Sigmoid colon (tissue), 6 donors: ENCODE measurements at regions not wholly inside any gene's neighbourhood (a gene's known extent, or its start where the extent isn't known, plus 50 kb on each side); places are given as distances from the start of the nearest gene placed in this dataset.
"Not testable (repeated sequence)": the region's sequence is repeated elsewhere in the genome, so short reads cannot be mapped to it uniquely, and the experiment has no call there.

Source experiments
- DNase-seq: peaks from one replicate; pipeline ENCODE4 v3.0.0-alpha.2; 2019
- H3K27ac ChIP-seq, 4 donors: fragments of 200-600 bp; sonication (generic); one replicate each; pipeline ENCODE4 v1.5.1; 2016 to 2019; ENCODE audit warnings: mild to moderate bottlenecking in 1 of 4
- H3K27me3 ChIP-seq, 3 donors: fragments of 200-600 bp; sonication (generic); one replicate each; pipeline ENCODE4 v1.5.1; 2019; ENCODE audit warnings: mild to moderate bottlenecking in 1 of 3
- H3K36me3 ChIP-seq, 4 donors: fragments of 200-600 bp; sonication (generic); one replicate each; pipeline ENCODE4 v1.5.1; 2016 to 2019
- H3K4me1 ChIP-seq, 4 donors: fragments of 200-600 bp; sonication (generic); one replicate each; pipeline ENCODE4 v1.5.1; 2017 to 2019
- H3K4me3 ChIP-seq, 4 donors: fragments of 200-600 bp; sonication (generic); one replicate each; pipeline ENCODE4 v1.5.1; 2017 to 2019; ENCODE audit warnings: mild to moderate bottlenecking in 2 of 4, moderate library complexity in 1 of 4
- H3K9me3 ChIP-seq, 4 donors: fragments of 200-600 bp in 3 of 4; sonication (generic) in 3 of 4; one replicate each; pipeline versions ENCODE4 v1.5.1 to v1.6.1; 2013 to 2019
- EP300 ChIP-seq, 4 donors: sonication (generic); formaldehyde crosslinking; IDR thresholded peaks; one replicate each; pipeline ENCODE4 v1.6.1; 2017; ENCODE audit warnings: antibody characterized with exemption in 4 of 4
- POLR2A ChIP-seq, 2 donors: fragments of 450-650 bp; IDR thresholded peaks; one replicate each; pipeline ENCODE4 v1.6.1; 2016; ENCODE audit warnings: antibody characterized with exemption in 2 of 2, mild to moderate bottlenecking in 2 of 2, moderate library complexity in 2 of 2
- POLR2AphosphoS5 ChIP-seq, 4 donors: sonication (generic); formaldehyde crosslinking; IDR thresholded peaks; one replicate each; pipeline ENCODE4 v1.6.1; 2017; ENCODE audit warnings: antibody characterized with exemption in 4 of 4
- WGBS, 2 donors: extraction: QIAGEN DNeasy Blood & Tissue Kit; methylation state at CpG; one replicate each; pipeline ENCODE4 v1.1.7; 2013; 5-methylcytosine and 5-hydroxymethylcytosine counted together
- intact Hi-C: fragments of 100-400 bp; cut with DNase I; formaldehyde crosslinking; loops from one replicate; pipeline ENCODE4 v1.15.1; 2023
- TF ChIP-seq, protein P1 (sequence below), 4 experiments: fragments of 450-650 bp in 3 of 4; fragments of 200-600 bp in 1 of 4; IDR thresholded peaks; one replicate each; pipeline ENCODE4 v1.5.1; 2016 to 2019; ENCODE audit warnings: antibody characterized with exemption in 4 of 4, mild to moderate bottlenecking in 3 of 4, moderate library complexity in 2 of 4
- donor health status: healthy with polysubstance abuse.
- donor health status: healthy.

DNA sequence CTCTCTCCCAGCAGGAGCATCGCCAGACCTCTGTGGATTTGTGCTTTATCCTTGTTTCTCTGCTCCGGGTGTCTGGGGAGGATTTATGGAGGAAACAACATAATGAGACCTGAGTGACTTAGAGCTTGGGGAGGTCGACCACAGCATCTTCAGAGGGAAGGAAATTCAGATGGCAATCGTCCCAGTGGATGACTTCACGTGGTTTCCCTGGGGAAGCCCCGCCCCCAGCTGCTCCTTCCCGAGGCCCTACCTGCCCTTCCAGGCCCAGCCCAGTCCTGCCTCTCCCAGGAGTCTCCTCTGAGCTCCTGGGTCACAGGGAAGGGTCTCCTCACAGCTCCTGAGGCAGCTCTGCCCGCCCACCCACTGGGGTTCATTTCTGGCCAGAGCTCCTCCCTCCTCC lies 430.3 kb upstream of the SULF2 start:
- Histone ChIP-seq H3K27me3 (no peaks in the 10 kb centered on the region), H3K4me1 (no peaks in the 10 kb centered on the region), H3K9me3 (no peaks in the 10 kb centered on the region), H3K4me3 (no peak overlapping the region), H3K36me3 (no peaks in the 10 kb centered on the region), H3K27ac (no peak overlapping the region)
- TF ChIP-seq POLR2A (IDR thresholded peaks at IDR 0.05) (no peak), EP300 (IDR thresholded peaks at IDR 0.05) (no peak)
- TF ChIP-seq, protein P1, sequence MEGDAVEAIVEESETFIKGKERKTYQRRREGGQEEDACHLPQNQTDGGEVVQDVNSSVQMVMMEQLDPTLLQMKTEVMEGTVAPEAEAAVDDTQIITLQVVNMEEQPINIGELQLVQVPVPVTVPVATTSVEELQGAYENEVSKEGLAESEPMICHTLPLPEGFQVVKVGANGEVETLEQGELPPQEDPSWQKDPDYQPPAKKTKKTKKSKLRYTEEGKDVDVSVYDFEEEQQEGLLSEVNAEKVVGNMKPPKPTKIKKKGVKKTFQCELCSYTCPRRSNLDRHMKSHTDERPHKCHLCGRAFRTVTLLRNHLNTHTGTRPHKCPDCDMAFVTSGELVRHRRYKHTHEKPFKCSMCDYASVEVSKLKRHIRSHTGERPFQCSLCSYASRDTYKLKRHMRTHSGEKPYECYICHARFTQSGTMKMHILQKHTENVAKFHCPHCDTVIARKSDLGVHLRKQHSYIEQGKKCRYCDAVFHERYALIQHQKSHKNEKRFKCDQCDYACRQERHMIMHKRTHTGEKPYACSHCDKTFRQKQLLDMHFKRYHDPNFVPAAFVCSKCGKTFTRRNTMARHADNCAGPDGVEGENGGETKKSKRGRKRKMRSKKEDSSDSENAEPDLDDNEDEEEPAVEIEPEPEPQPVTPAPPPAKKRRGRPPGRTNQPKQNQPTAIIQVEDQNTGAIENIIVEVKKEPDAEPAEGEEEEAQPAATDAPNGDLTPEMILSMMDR (IDR thresholded peaks at IDR 0.05), result no peak
- WGBS, 2 donors, result 16 to 28% methylated on average over 8 of the region's 8 CpGs
- intact Hi-C loops, result no loop called here
- DNase-seq, result no peak

DNA sequence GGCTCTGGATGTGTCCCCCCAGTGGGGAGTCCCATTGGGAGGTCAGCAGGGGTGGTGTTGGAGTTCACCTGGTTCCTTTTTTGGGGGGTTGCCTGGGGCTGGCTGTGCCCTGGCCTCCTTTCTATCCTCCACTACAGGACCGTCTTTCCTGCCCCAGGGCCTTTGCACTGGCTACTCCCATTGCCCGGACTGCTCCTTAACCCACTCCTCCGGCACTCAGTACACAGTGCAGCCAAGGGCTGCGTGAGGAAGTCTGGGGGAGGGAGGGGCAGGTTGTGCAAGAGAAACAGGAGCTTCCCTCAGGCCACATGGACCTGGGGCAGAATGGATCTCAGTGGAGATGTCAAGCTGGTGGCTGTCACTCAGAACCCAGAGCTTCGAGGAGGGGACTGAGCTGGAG lies 429.3 kb upstream of the SULF2 start:
- Histone ChIP-seq H3K9me3 (no peaks in the 10 kb centered on the region), H3K27me3 (no peaks in the 10 kb centered on the region), H3K4me1 (no peaks in the 10 kb centered on the region), H3K27ac (no peak overlapping the region), H3K4me3 (no peak overlapping the region), H3K36me3 (no peaks in the 10 kb centered on the region)
- no peak for DNase-seq
- intact Hi-C loops, result no loop called here
- WGBS, 2 donors, result 56 to 58% methylated on average over 5 of the region's 5 CpGs
- TF ChIP-seq POLR2A (IDR thresholded peaks at IDR 0.05), result no peak
- TF ChIP-seq, protein P1 (IDR thresholded peaks at IDR 0.05), result no peak
- no peak for TF ChIP-seq POLR2AphosphoS5 (IDR thresholded peaks at IDR 0.05)

DNA sequence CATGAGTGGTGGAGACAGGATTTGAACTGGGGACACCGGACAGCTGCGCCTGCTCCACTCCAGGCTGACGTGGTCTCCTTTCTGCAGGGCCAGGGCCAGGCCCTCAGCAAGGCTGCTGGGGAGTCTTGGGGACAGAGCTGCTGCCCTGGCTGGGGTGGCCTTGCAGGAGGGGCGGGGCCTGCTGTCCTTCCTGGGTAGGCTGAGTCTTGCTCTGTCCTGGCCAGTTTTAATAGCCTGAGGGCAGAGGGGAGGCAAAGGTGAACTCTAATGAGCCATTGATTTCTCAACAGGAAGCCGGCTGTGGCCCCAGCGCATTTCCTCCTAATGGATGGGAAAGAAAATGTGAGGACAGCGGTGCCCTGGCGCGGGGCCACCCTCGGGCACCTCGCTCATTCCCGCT lies 428.4 kb upstream of the SULF2 start:
- DNase-seq, H3K4me1 ChIP-seq, H3K27ac ChIP-seq, H3K9me3 ChIP-seq, H3K36me3 ChIP-seq, H3K27me3 ChIP-seq, intact Hi-C loops, H3K4me3 ChIP-seq: not testable (repeated sequence)
- WGBS, 2 donors, result 60 to 73% methylated on average over 12 of the region's 12 CpGs

DNA sequence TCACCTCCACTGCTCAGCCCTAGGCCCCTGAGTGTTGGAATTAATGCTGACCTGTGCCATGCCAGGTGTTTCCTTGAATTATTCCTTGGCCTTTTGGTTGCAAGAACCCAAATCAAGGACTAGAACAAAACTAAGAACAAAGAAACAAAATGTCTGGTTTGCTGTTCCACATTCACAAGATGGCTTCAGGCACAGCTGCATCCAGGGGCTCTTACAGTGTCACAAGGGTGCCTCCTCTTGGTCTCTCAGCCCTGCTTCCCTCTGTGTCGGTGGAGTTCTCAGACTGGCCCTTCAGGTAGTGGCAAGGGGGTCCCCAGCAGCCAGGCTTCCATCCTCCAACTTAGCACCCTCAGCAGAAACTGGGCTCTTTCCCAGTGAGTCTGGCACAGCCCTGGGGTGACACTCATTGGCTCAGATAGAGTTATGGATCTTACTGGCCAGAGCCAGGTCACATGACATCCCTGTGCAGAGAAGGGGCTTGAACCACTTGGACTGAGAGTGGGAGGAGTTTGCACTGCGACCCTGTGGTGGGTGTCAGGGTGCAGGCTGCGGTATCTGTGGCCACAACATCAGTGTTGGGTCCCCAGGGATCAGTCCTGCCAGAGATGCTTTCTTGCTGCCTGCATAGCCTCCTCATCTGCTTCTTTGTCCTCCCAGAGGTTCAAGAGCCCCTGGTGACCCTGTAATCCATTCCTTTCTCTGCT lies 427.7 kb upstream of the SULF2 start:
- TF ChIP-seq POLR2AphosphoS5 (IDR thresholded peaks at IDR 0.05) (no peak), EP300 (IDR thresholded peaks at IDR 0.05) (no peak), POLR2A (IDR thresholded peaks at IDR 0.05) (no peak)
- TF ChIP-seq, protein P1 (IDR thresholded peaks at IDR 0.05), result no peak
- Histone ChIP-seq H3K36me3 (no peaks in the 10 kb centered on the region), H3K27ac (no peak overlapping the region), H3K4me1 (no peaks in the 10 kb centered on the region), H3K4me3 (no peak overlapping the region), H3K9me3 (no peaks in the 10 kb centered on the region), H3K27me3 (no peaks in the 10 kb centered on the region)
- intact Hi-C loops, result no loop called here
- no peak for DNase-seq
- WGBS, 2 donors, result 80 to 86% methylated on average over 3 of the region's 3 CpGs

DNA sequence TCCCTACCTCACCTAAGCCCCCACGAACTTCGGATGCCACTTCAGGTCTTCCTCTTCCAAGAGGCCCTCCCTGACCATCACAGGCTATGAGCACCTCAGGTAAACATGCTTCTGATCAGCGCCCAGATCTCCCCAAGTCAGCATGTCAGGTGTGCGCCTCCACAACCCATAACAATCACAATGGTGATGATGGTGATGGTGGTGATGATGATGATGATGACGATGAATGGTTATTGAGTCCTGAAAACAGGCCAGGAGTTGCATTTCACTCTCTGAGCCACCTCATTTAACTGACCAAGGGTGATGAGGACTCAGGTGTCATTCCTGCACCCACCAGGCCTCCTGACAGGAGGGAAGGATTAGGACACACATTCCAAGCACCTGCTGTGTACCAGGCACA lies 426.6 kb upstream of the SULF2 start:
- intact Hi-C loops, result no loop called here
- Histone ChIP-seq H3K27ac (no peak overlapping the region), H3K9me3 (no peaks in the 10 kb centered on the region), H3K4me3 (no peak overlapping the region), H3K27me3 (no peaks in the 10 kb centered on the region), H3K4me1 (no peaks in the 10 kb centered on the region), H3K36me3 (no peaks in the 10 kb centered on the region)
- DNase-seq, result no peak
- WGBS, 2 donors, result 93 to 95% methylated on average over 5 of the region's 5 CpGs
- TF ChIP-seq, protein P1 (IDR thresholded peaks at IDR 0.05), result no peak
- TF ChIP-seq POLR2AphosphoS5 (IDR thresholded peaks at IDR 0.05), result no peak
- no peak for TF ChIP-seq EP300 (IDR thresholded peaks at IDR 0.05)
